GM13977 (cell line): ENCODE measurements at regions not wholly inside any gene's neighbourhood (a gene's known extent, or its start where the extent isn't known, plus 50 kb on each side); places are given as distances from the start of the nearest gene placed in this dataset.

Source experiments
- DNase-seq: peaks from one replicate; pipeline ENCODE4 v3.0.0; 2012; ENCODE audit warnings: low spot score
- in situ Hi-C: fragments of 300-500 bp; cut with MboI; formaldehyde crosslinking; loops from one replicate; pipeline ENCODE4 v1.12.0; 2022; ENCODE audit warnings: low sequenced_read_pairs, low pct_unique_long_range_greater_than_20kb, mixed read lengths, inconsistent platforms; ENCODE audit not compliant: unreplicated experiment
- TF ChIP-seq, protein P1 (sequence below): IDR thresholded peaks from 2 replicates; pipeline ENCODE4 v1.5.1; 2012; ENCODE audit warnings: mild to moderate bottlenecking, control low read depth; ENCODE audit not compliant: insufficient read depth; ENCODE audit errors: extremely low read depth, missing control alignments

- TF ChIP-seq, protein P1, sequence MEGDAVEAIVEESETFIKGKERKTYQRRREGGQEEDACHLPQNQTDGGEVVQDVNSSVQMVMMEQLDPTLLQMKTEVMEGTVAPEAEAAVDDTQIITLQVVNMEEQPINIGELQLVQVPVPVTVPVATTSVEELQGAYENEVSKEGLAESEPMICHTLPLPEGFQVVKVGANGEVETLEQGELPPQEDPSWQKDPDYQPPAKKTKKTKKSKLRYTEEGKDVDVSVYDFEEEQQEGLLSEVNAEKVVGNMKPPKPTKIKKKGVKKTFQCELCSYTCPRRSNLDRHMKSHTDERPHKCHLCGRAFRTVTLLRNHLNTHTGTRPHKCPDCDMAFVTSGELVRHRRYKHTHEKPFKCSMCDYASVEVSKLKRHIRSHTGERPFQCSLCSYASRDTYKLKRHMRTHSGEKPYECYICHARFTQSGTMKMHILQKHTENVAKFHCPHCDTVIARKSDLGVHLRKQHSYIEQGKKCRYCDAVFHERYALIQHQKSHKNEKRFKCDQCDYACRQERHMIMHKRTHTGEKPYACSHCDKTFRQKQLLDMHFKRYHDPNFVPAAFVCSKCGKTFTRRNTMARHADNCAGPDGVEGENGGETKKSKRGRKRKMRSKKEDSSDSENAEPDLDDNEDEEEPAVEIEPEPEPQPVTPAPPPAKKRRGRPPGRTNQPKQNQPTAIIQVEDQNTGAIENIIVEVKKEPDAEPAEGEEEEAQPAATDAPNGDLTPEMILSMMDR: no peak
- no peak for DNase-seq
- in situ Hi-C loops: no loop called here
Measured at GRCh38 chr2:191578031-191578430, 99.9 kb upstream of the NABP1 start.

DNA sequence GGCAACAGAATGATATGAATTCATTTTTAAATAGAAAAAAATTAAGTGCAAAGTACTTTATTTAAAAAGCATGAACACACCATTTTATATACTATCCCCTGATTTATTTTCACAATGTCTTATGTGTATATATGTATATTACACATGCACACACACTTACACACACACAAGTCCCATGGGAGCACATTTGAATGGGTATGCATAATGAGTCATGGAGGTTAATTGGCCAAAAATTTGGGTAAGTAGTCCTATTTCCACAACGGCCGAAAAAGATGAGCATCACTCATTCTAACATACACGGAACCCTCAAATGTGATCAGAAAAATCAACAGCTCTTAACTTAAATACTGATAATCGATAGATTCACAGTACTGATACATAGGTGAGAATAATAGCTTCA, 97.4 kb upstream of the NABP1 start:
- DNase-seq: no peak
- TF ChIP-seq, protein P1: no peak
- in situ Hi-C loops: no loop called here

DNA sequence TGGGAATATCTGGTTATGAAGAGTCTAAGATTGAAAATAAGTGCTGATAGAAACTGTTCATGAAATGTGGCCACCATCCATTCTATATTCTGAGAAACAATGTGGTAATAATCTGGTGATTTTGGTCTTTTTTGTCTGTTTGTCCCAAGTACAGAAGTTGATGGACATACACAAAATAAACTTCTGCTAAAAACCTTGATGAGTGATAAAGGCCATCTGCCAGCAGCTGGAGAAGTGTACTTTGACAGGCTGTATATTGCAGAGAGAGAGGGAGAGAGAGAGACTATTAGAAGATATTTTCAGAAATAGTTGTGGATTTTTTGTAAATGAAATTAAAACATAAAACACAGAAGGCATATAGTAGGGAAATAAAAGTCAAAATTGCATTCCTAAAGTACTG, 96.9 kb upstream of the NABP1 start:
- in situ Hi-C loops: no loop called here
- no peak for DNase-seq
- TF ChIP-seq, protein P1: no peak

DNA sequence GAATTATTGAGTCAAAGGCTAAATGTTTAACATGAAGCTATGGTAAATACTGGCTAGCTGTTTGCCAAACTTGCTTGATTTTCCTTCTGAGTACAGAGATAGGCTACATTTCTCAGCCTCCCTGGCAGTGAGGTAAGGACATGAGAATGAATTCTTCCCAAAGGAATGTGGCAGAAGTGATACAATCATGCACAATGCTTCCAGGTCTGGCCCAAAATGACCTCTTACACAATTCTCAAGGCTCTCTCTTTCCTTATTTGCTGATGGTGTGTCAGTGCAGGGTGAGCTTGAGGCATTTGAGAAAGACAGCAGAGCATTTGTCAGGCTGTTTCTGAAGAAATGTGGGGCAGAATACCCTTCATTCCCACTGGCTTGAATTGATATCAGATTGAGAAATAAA, 95.6 kb upstream of the NABP1 start:
- TF ChIP-seq, protein P1: no peak
- no peak for DNase-seq
- in situ Hi-C loops: no loop called here

- in situ Hi-C loops: no loop called here
- no peak for DNase-seq
- TF ChIP-seq, protein P1: no peak
Measured at GRCh38 chr2:191591025-191591424, 86.9 kb upstream of the NABP1 start.

DNA sequence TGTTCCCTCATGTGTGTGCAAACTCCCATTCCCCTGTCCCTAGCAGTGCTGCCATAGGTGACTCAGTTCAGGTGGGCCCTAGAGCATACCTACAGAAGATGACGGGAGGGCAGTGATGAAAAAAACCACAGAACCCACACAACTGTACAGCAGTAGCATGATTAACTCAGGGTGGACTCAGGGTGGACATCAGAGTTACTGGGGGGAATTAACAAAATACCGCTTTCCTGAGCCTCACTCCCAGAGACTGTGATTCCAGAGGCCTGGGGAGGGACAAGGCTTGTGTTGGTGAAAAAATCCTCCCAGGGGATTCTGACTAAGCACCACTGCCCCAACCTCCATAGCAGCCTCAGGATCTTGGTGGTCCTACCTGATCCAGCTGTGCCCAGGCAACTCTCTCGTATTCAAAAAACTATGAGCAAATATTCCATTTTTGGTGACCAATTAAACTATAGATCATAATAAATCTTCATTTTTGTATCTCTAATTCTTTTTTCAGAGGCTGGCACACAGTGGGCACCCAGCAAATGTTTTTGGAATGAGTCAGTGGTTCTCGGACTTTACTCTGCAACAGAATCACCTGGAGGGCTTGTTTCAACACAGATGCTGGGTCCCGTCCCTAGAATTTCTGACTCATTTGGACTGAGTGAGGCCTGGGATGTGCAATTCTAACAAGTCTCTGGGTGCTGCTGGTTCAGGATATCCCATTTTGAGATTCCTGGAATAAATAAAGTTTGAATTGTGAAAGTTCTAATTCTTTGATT, 84.1 kb upstream of the NABP1 start:
- TF ChIP-seq, protein P1: no peak
- in situ Hi-C loops: no loop called here
- DNase-seq: no peak
